SK-N-SH (cell line): ENCODE measurements at regions not wholly inside any gene's neighbourhood (a gene's known extent, or its start where the extent isn't known, plus 50 kb on each side); places are given as distances from the start of the nearest gene placed in this dataset.

Source experiments
- CTCF ChIA-PET: fragments of 300-600, 350-600 bp; formaldehyde crosslinking; extraction: SDS; loops from one replicate; lab custom pipeline; 2021; lab: Yijun Ruan, JAX
- POLR2A ChIA-PET: fragments of 350-600 bp; sonication (Branson Sonifier 250); formaldehyde crosslinking; extraction: SDS; loops from one replicate; lab custom pipeline; 2020; ENCODE audit warnings: antibody characterized with exemption, inconsistent platforms; lab: Yijun Ruan, JAX
- DNase-seq: peaks from one replicate; pipeline ENCODE4 v3.0.0; 2012
- H2AFZ ChIP-seq: fragments of 200-600 bp; sonication (generic); 2 replicates; pipeline ENCODE4 v1.8.1; 2016; ENCODE audit warnings: antibody characterized with exemption, mild to moderate bottlenecking, low read depth
- H3F3A ChIP-seq: fragments of 200-600 bp; sonication (generic); replicated peaks from 2 replicates; pipeline ENCODE3; 2016; ENCODE audit warnings: antibody characterized with exemption, mild to moderate bottlenecking; ENCODE audit not compliant: insufficient read depth
- H3K27ac ChIP-seq, 2 experiments: fragments of 200-500 bp in 1 of 2; fragments of 200-600 bp in 1 of 2; sonication (Bioruptor generic) in 1 of 2; sonication (generic), shearing (Covaris generic) in 1 of 2; 2 replicates each; pipeline versions ENCODE4 v1.5.1 to v1.6.1; 2014 to 2016; ENCODE audit warnings: low read depth in 2 of 2, inconsistent platforms in 1 of 2, low read length in 1 of 2, mild to moderate bottlenecking in 1 of 2, mixed read lengths in 1 of 2
- H3K27me3 ChIP-seq: fragments of 200-600 bp; sonication (generic), shearing (Covaris generic); 2 replicates; pipeline ENCODE4 v1.6.1; 2016; ENCODE audit warnings: mixed run types; ENCODE audit not compliant: insufficient read depth
- H3K36me3 ChIP-seq, 2 experiments: fragments of 200-500 bp in 1 of 2; fragments of 200-600 bp in 1 of 2; sonication (Bioruptor generic) in 1 of 2; sonication (generic) in 1 of 2; replicated peaks in 1 of 2; 2 replicates each; pipeline versions ENCODE3 to v1.5.1; 2014 to 2016; ENCODE audit warnings: low read length in 1 of 2, mild to moderate bottlenecking in 1 of 2; ENCODE audit not compliant: insufficient read depth in 2 of 2, control insufficient read depth in 1 of 2
- H3K4me1 ChIP-seq, 2 experiments: fragments of 200-500 bp in 1 of 2; fragments of 200-600 bp in 1 of 2; sonication (Bioruptor generic) in 1 of 2; sonication (generic), shearing (Covaris generic) in 1 of 2; 2 replicates each; pipeline versions ENCODE4 v1.5.1 to v1.6.1; 2014 to 2016; ENCODE audit warnings: low read depth in 1 of 2, low read length in 1 of 2, mixed run types in 1 of 2; ENCODE audit not compliant: insufficient read depth in 2 of 2, control insufficient read depth in 1 of 2
- H3K4me2 ChIP-seq: fragments of 200-600 bp; sonication (generic), shearing (Covaris generic); 2 replicates; pipeline ENCODE4 v1.6.1; 2017; ENCODE audit warnings: mixed run types
- H3K4me3 ChIP-seq, 2 experiments: fragments of 200-500 bp in 1 of 2; fragments of 200-600 bp in 1 of 2; sonication (Bioruptor generic) in 1 of 2; sonication (generic), shearing (Covaris generic) in 1 of 2; 2 replicates each; pipeline versions ENCODE4 v1.5.1 to v1.8.1; 2014 to 2016; ENCODE audit warnings: low read depth in 2 of 2, inconsistent platforms in 1 of 2, low read length in 1 of 2, mild to moderate bottlenecking in 1 of 2, mixed read lengths in 1 of 2, moderate library complexity in 1 of 2
- H3K79me2 ChIP-seq: fragments of 200-600 bp; sonication (generic); 2 replicates; pipeline ENCODE4 v1.8.1; 2017; ENCODE audit warnings: mild to moderate bottlenecking; ENCODE audit not compliant: insufficient read depth
- H3K9ac ChIP-seq: fragments of 200-600 bp; sonication (generic); 2 replicates; pipeline ENCODE4 v1.6.1; 2017; ENCODE audit warnings: mixed run types
- H3K9me2 ChIP-seq: fragments of 200-600 bp; sonication (generic); 2 replicates; pipeline ENCODE4 v1.6.1; 2017; ENCODE audit warnings: mixed run types
- H3K9me3 ChIP-seq: fragments of 200-600 bp; sonication (generic); 2 replicates; pipeline ENCODE4 v1.6.1; 2017; ENCODE audit warnings: mixed run types, mild to moderate bottlenecking, moderate library complexity
- H4K20me1 ChIP-seq: fragments of 200-600 bp; sonication (generic); 2 replicates; pipeline ENCODE4 v1.6.1; 2017; ENCODE audit warnings: mild to moderate bottlenecking, mixed run types; ENCODE audit not compliant: insufficient read depth
- CTCF ChIP-seq: fragments of 200-600 bp; sonication (generic); IDR thresholded peaks from 2 replicates; pipeline ENCODE4 v1.6.1; 2017; ENCODE audit warnings: antibody characterized with exemption, mild to moderate bottlenecking, moderate library complexity
- EZH2phosphoT487 ChIP-seq: fragments of 200-600 bp; sonication (generic); IDR thresholded peaks from 2 replicates; pipeline ENCODE4 v1.6.1; 2017; ENCODE audit warnings: low read depth, mixed run types, mild to moderate bottlenecking, antibody characterized with exemption, moderate library complexity, borderline replicate concordance
- FOXJ3 ChIP-seq: sonication (generic); formaldehyde crosslinking; IDR thresholded peaks from 2 replicates; pipeline ENCODE4 v1.5.1; 2020; ENCODE audit warnings: mild to moderate bottlenecking, missing genetic modification reagents
- GATA2 ChIP-seq: sonication (generic); formaldehyde crosslinking; IDR thresholded peaks from 2 replicates; pipeline ENCODE4 v1.5.0; 2020; ENCODE audit warnings: mild to moderate bottlenecking, missing genetic modification reagents
- JUND ChIP-seq: IDR thresholded peaks from 2 replicates; pipeline ENCODE4 v1.4.0; 2012
- MAX ChIP-seq: IDR thresholded peaks from 2 replicates; pipeline ENCODE4 v1.4.0; 2012; ENCODE audit warnings: low read depth
- MEF2A ChIP-seq: IDR thresholded peaks from 2 replicates; pipeline ENCODE4 v1.4.0; 2012; ENCODE audit warnings: low read depth, borderline replicate concordance
- MXI1 ChIP-seq: IDR thresholded peaks from 2 replicates; pipeline ENCODE4 v1.6.1; 2012; ENCODE audit warnings: mild to moderate bottlenecking, low read depth, low read length, improper control_type of control experiment
- NFIC ChIP-seq: IDR thresholded peaks from 2 replicates; pipeline ENCODE4 v1.4.0; 2012; ENCODE audit warnings: borderline replicate concordance
- POLR2AphosphoS5 ChIP-seq: IDR thresholded peaks from 2 replicates; pipeline ENCODE4 v1.6.1; 2012; ENCODE audit warnings: low read depth, low read length
- RAD21 ChIP-seq: IDR thresholded peaks from 2 replicates; pipeline ENCODE4 v1.6.1; 2012; ENCODE audit warnings: mild to moderate bottlenecking, low read length
- RCOR1 ChIP-seq: fragments of 150-350 bp; IDR thresholded peaks from 2 replicates; pipeline ENCODE4 v1.6.1; 2017; ENCODE audit warnings: antibody characterized with exemption, low read length
- SIN3A ChIP-seq: IDR thresholded peaks from 2 replicates; pipeline ENCODE4 v1.6.1; 2012; ENCODE audit warnings: low read depth, mild to moderate bottlenecking, low read length, moderate library complexity, borderline replicate concordance
- SMC3 ChIP-seq: IDR thresholded peaks from 2 replicates; pipeline ENCODE4 v1.6.1; 2012; ENCODE audit warnings: low read depth, low read length, improper control_type of control experiment
- TEAD4 ChIP-seq: IDR thresholded peaks from 2 replicates; pipeline ENCODE4 v1.4.0; 2012; ENCODE audit warnings: mild to moderate bottlenecking, borderline replicate concordance; ENCODE audit not compliant: insufficient read depth
- USF1 ChIP-seq: IDR thresholded peaks from 2 replicates; pipeline ENCODE4 v1.4.0; 2012; ENCODE audit warnings: low read depth, borderline replicate concordance
- USF2 ChIP-seq: fragments of 150-350 bp; IDR thresholded peaks from 2 replicates; pipeline ENCODE4 v1.6.1; 2017; ENCODE audit warnings: antibody characterized with exemption, low read length, low read depth, borderline replicate concordance
- WGBS: methylation state at CpG from one replicate; pipeline ENCODE4 v1.1.6; 2017; ENCODE audit warnings: low lambda C conversion rate; 5-methylcytosine and 5-hydroxymethylcytosine counted together

- no peak for DNase-seq
- H3K9me2 ChIP-seq: no peaks in the 10 kb centered on the region
- TF ChIP-seq EZH2phosphoT487 (no peak), USF1 (no peak), GATA2 (no peak), JUND (no peak), RCOR1 (no peak), USF2 (no peak), CTCF (no peak), SIN3A (no peak), MEF2A (no peak), NFIC (no peak), FOXJ3 (no peak)
- no peak overlapping the region for H3K4me2 ChIP-seq
- peaks cover 6% of the 10 kb centered on the region; the same call in 1 of the 2 replicates for H3K27me3 ChIP-seq
- peak overlapping the region in 1 of 2 experiments; percentile 76; a peak in 2 of 4 replicates for H3K27ac ChIP-seq
- H2AFZ ChIP-seq: no peak overlapping the region
- H3K36me3 ChIP-seq: no peaks in the 10 kb centered on the region
- H4K20me1 ChIP-seq: no peaks in the 10 kb centered on the region
- H3K9me3 ChIP-seq: no peaks in the 10 kb centered on the region
- no peak overlapping the region for H3K4me3 ChIP-seq
- 34% methylated on average over 3 of the region's 3 CpGs for WGBS
- ChIA-PET CTCF (interaction anchor here (1.1 to 3.2 kb wide), 6 partner anchors 15 to 73 kb away, joined by 3 to 14 read pairs (median 8); no protein-coding TSS in a partner anchor), POLR2A (interaction anchor here (0.6 to 1.1 kb wide), 3 partner anchors 10 to 21 kb away, joined by 3 to 5 read pairs (median 3); no protein-coding TSS in a partner anchor)
- no peak overlapping the region for H3K9ac ChIP-seq
- peaks cover 0 to 31% of the 10 kb centered on the region in 2 experiments; a peak in 1 of 4 replicates for H3K4me1 ChIP-seq
- no peaks in the 10 kb centered on the region for H3F3A ChIP-seq
- no peaks in the 10 kb centered on the region for H3K79me2 ChIP-seq
Observed at GRCh38 chr15:78691851-78692421, 50.9 kb upstream of the CHRNB4 start.

GRCh38 chr15:78691167-78691850 is 50.3 kb upstream of the CHRNB4 start:
- H3K9me2 ChIP-seq: no peaks in the 10 kb centered on the region
- no peaks in the 10 kb centered on the region for H3K9me3 ChIP-seq
- H3K79me2 ChIP-seq: no peaks in the 10 kb centered on the region
- TF ChIP-seq RAD21 (no peak), MAX (no peak), EZH2phosphoT487 (no peak), TEAD4 (no peak), JUND (no peak), POLR2AphosphoS5 (no peak), MXI1 (no peak), SMC3 (no peak), RCOR1 (no peak)
- no peak overlapping the region for H2AFZ ChIP-seq
- ChIA-PET CTCF (interaction anchor here (1.1 to 3.2 kb wide), 6 partner anchors 16 to 72 kb away, joined by 3 to 14 read pairs (median 8); no protein-coding TSS in a partner anchor), POLR2A (interaction anchor here (0.6 to 1.1 kb wide), 4 partner anchors 10 to 73 kb away, joined by 3 to 5 read pairs (median 3); no protein-coding TSS in a partner anchor)
- H4K20me1 ChIP-seq: no peaks in the 10 kb centered on the region
- no peak overlapping the region for H3K4me2 ChIP-seq
- 59% methylated on average over 9 of the region's 9 CpGs for WGBS
- no peaks in the 10 kb centered on the region for H3K36me3 ChIP-seq
- peaks cover 0 to 34% of the 10 kb centered on the region in 2 experiments; a peak in 1 of 4 replicates for H3K4me1 ChIP-seq
- no peak overlapping the region for H3K9ac ChIP-seq
- peak overlapping the region in 1 of 2 experiments; percentile 76; a peak in 2 of 4 replicates for H3K27ac ChIP-seq
- H3K4me3 ChIP-seq: no peak overlapping the region
- no peaks in the 10 kb centered on the region for H3F3A ChIP-seq
- H3K27me3 ChIP-seq: peaks cover 6% of the 10 kb centered on the region; the same call in 1 of the 2 replicates
- DNase-seq: no peak
